ENCODE measurements at regions not wholly inside any gene's neighbourhood (a gene's known extent, or its start where the extent isn't known, plus 50 kb on each side); places are given as distances from the start of the nearest gene placed in this dataset.
"Not testable (repeated sequence)": the region's sequence is repeated elsewhere in the genome, so short reads cannot be mapped to it uniquely, and the experiment has no call there.

GRCh38 chr9:19656704-19657103 is 132.1 kb downstream of the SLC24A2 start:
- no peak for DNase-seq (ENCODE audit: low read depth)

GRCh38 chr9:19651681-19652080 is 137.2 kb downstream of the SLC24A2 start:
- DNase-seq (ENCODE audit: low read depth) = no peak

GRCh38 chr9:19650312-19650711 is 138.5 kb downstream of the SLC24A2 start:
- DNase-seq (ENCODE audit: low read depth) = no peak

GRCh38 chr9:19649336-19650041 is 139.3 kb downstream of the SLC24A2 start:
- DNase-seq (ENCODE audit: low read depth) = no peak

GRCh38 chr9:19648672-19649071 is 140.2 kb downstream of the SLC24A2 start:
- no peak for DNase-seq (ENCODE audit: low read depth)

GRCh38 chr9:19643875-19644274 is 145.0 kb downstream of the SLC24A2 start:
- no peak for DNase-seq (ENCODE audit: low read depth)

GRCh38 chr9:19642256-19642655 is 146.6 kb downstream of the SLC24A2 start:
- no peak for DNase-seq (ENCODE audit: low read depth)

- peak; percentile 0 for DNase-seq (ENCODE audit: low read depth)
Measured at GRCh38 chr9:19641046-19641445, 147.8 kb downstream of the SLC24A2 start.

- no peak for DNase-seq (ENCODE audit: low read depth)
Measured at GRCh38 chr9:19640014-19640413, 148.8 kb downstream of the SLC24A2 start.

GRCh38 chr9:19637084-19637483 is 151.8 kb downstream of the SLC24A2 start:
- DNase-seq (ENCODE audit: low read depth) = no peak

- DNase-seq (ENCODE audit: low read depth) = no peak
Measured at GRCh38 chr9:19634881-19635280, 154.0 kb downstream of the SLC24A2 start.

- DNase-seq (ENCODE audit: low read depth) = no peak
Measured at GRCh38 chr9:19631181-19631580, 157.7 kb downstream of the SLC24A2 start.

GRCh38 chr9:19630760-19631159 is 158.1 kb downstream of the SLC24A2 start:
- no peak for DNase-seq (ENCODE audit: low read depth)

- no peak for DNase-seq (ENCODE audit: low read depth)
Measured at GRCh38 chr9:19629488-19629887, 159.3 kb downstream of the SLC24A2 start.

- DNase-seq (ENCODE audit: low read depth) = not testable (repeated sequence)
Measured at GRCh38 chr9:19625426-19625825, 163.4 kb downstream of the SLC24A2 start.

GRCh38 chr9:19624519-19624918 is 164.3 kb downstream of the SLC24A2 start:
- DNase-seq (ENCODE audit: low read depth) = no peak

GRCh38 chr9:19623941-19624340 is 164.9 kb downstream of the SLC24A2 start:
- no peak for DNase-seq (ENCODE audit: low read depth)

- no peak for DNase-seq (ENCODE audit: low read depth)
Measured at GRCh38 chr9:19620326-19620725, 168.5 kb downstream of the SLC24A2 start.

- no peak for DNase-seq (ENCODE audit: low read depth)
Measured at GRCh38 chr9:19619221-19619620, 169.6 kb downstream of the SLC24A2 start.

GRCh38 chr9:19618816-19619215 is 170.0 kb downstream of the SLC24A2 start:
- DNase-seq (ENCODE audit: low read depth) = no peak

GRCh38 chr9:19615036-19615624 is 173.7 kb downstream of the SLC24A2 start:
- DNase-seq (ENCODE audit: low read depth) = no peak

- DNase-seq (ENCODE audit: low read depth) = no peak
Measured at GRCh38 chr9:19614294-19614693, 174.5 kb downstream of the SLC24A2 start.

GRCh38 chr9:19600538-19600937 is 188.3 kb downstream of the SLC24A2 start:
- no peak for DNase-seq (ENCODE audit: low read depth)

GRCh38 chr9:19598722-19599121 is 189.9 kb downstream of the ACER2 start:
- DNase-seq (ENCODE audit: low read depth) = no peak

All from iris pigment epithelial cell (primary cell).